HG03342 (cell line): ENCODE measurements at regions not wholly inside any gene's neighbourhood (a gene's known extent, or its start where the extent isn't known, plus 50 kb on each side); places are given as distances from the start of the nearest gene placed in this dataset.

Experiments
- ATAC-seq: cut with Tn5 transposase; IDR thresholded peaks from one replicate; pipeline ENCODE4 v1.9.1; 2021; ENCODE audit warnings: mild to moderate bottlenecking, moderate library complexity; ENCODE audit not compliant: unreplicated experiment

DNA sequence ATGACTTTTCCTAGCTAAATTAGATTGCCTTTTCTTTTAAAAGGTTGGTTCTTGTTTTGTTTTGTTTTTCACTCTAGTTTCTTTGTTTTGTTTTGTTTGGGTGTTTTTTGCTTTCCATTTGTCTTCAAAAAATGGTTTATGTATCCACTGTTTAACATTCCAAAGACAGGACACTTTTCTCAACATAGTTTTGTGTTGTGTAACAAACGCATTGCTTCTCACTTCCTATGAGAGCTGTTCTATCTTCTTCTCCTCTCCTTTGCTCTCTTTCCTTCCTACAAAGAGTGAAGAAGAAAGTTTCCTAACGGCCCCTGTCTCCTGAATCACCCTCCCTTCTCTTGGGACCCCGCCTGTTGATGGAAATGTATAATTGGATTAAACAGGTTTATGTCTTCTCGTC, 539.7 kb downstream of the ACTL7B start:
- no peak for ATAC-seq

- no peak for ATAC-seq
These were observed 544.0 kb downstream of the ACTL7B start for GRCh38 chr9:108311745-108312144.

DNA sequence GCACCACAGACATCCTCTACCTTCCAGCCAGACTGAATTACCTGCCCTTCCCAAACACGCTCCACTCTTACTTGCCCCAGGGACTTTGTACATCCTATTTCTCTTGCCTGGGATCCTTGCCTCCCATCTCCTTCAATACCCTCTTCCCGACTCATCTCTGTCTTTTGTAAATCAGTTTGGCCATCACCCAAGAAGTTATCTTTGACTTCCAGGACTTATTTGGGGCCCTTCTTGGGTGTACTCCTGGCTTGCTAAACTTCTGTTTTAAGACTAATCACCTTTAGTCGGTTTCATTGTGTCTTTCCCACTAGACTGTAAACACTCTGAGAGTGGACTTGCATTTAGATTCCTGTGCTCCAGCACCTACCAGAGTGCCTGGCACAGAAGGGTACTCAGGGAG, 545.6 kb downstream of the ACTL7B start:
- no peak for ATAC-seq

DNA sequence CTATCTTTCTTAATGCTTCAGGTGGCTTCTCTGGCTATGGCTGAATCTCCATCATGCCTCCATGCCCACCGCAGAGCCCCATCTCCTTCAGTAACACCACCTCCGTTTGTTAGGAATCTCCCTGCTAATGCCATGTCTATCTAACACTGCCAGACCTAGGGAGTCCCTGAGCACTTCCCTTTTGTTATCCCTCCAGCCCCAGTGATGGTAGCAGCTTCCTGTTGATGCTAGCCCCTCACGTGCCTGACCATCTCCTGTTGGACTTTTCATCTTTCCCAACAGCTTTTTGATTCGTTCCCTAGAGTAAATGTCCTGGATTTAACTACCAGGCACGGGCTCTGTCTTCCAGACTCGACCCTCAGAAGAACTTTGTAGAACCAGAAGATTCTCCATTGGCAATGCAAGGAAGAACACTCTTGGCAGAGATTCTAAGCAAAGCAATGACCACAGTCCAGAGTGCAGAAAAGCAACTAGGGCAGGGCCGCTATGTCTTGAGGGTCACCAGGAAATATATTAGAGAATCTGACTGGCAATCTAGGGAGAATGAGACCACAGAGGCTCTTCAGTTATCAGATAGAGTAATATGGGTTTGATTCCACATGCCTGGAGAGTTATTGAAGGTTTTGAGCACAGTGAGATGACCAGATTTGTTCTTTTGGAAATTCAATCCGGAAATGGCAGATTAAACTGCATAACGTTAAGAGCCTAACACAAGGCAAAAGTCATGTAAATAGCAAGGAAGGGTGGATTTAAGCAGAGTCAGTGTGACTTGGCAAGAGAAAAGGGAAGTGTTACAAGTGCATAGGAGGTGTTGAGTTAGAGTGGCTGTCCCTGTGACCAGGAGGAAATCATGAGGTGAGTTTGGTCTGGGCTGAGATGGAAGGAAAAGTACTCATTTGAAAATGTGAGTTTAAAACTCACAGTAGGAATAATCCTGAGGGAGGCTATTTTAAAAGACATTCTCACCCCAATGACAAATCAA, 555.2 kb downstream of the ACTL7B start:
- no peak for ATAC-seq

GRCh38 chr9:108297073-108297472, 558.7 kb downstream of the ACTL7B start:
- ATAC-seq = no peak

- no peak for ATAC-seq
These were observed 559.7 kb downstream of the ACTL7B start for GRCh38 chr9:108296056-108296455.

DNA sequence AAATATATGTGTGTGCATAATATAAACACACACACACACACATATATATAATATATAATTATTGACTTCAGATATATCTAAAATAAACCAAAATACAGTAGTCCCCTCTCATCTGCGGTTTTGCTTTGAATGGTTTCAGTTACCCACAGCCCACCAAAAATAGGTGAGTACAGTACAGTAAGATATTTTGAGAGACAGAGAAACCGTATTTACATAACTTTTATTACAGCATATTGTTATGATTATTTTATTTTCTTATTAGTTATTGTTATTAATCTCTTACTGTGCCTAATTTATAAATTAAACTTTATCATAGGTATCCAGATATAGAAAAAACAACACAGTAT, 564.2 kb downstream of the ACTL7B start:
- ATAC-seq = no peak

DNA sequence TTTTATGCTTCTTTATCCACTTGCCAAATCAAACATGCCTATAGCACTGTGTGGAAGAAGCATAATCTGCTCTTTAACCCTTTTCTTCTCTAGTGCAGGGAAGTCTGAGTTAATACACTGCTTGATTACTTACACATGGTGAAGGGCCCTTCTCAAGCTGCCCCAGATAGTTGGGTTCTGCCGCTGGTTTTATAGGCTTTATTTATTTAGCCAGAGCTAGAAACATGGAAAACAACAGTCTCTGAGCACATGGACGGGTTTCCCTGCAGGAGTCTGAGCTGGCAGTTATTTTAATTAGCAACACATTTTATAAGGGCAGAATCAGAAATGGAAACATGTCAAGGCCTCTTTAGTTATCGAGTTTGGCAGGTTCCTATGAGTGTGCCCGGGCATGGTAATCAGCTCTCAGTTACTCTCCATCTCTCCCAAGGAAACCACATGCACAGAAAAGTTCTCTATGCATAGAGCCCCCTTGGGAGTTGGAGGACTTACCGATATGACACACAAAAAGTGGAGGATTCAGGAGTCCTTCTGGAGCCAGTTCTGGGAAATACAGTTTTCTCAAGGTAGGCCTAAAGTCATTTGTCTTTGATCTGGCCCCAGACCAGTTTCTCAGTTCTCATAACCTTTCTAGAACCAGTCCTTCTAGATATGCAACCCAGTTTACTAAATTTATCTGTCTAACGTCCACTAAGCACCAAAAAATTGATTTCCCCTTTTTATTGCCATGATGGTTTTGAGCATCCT, 564.8 kb downstream of the ACTL7B start:
- ATAC-seq = no peak

DNA sequence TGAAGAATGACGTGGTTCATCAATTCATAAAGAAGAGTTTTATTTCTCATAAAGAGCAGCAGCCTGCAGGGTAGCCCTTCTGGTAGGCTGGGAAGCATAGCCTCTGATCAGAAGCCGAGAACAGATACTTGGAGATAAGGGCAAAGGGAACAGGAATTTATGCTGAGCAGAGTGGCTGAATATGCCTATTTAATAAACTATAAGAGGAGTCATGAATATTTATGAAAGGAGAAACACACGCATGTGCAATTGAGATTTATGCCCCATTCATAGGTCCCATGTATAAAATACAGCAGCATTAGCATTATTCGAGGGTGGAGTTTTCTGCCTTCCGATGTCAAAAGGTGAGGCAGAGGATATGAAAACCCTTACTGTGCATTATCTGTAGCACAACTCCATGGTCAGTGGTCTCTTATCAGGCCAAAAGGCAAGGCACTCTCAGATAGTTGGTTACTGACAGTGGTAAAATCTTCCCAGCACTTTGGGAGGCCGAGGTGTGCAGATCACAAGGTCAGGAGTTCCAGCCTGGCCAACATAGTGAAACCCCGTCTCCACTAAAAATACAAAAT, 569.1 kb downstream of the ACTL7B start:
- ATAC-seq = no peak

GRCh38 chr9:108283696-108284095, 572.1 kb downstream of the ACTL7B start:
- ATAC-seq = no peak

DNA sequence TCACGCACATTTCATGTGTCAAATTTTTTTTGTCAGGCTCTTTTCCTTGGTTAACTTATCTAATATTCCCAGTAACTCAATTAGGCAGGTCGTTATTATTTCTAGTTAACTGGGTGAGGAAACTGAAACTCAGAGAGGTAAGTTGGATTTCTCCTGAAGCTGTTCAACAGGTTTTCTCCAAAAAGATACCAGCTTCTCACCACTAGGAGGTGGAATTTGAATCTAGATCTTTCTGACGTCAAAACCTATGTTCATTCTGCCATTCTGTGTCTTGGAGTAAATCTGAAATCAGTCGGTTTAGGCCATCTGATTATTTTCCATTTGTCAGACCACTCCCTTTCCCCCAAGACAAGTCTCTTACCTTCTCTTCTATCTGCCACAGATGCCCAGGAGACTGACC, 572.9 kb downstream of the ACTL7B start:
- no peak for ATAC-seq

GRCh38 chr9:108281696-108282095, 574.1 kb downstream of the ACTL7B start:
- ATAC-seq = no peak

- ATAC-seq = no peak
These were observed 577.4 kb downstream of the ACTL7B start for GRCh38 chr9:108278341-108278740.

GRCh38 chr9:108277216-108277615, 578.6 kb downstream of the ACTL7B start:
- no peak for ATAC-seq

DNA sequence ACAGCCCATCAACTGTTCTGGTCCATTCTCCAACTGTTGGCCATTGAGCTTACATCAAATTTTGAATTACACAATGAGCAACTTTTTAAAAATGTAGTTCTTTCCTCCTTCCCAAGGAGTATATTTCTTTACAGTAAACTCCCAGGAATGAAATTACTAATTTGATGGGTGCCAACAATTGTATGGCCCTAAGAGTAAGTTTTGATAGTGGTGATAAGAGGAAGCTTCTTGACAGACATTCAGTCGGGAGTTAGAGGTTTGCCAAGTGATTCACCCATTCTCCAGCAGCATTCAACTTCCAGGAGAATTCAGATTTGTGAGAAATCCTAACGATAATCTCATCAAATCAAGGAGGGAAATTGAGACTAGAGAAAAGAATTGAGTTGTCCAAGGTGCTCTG, 579.9 kb downstream of the ACTL7B start:
- no peak for ATAC-seq

GRCh38 chr9:108274971-108275370, 580.8 kb downstream of the ACTL7B start:
- ATAC-seq = no peak

- no peak for ATAC-seq
These were observed 581.8 kb downstream of the ACTL7B start for GRCh38 chr9:108273988-108274387.

GRCh38 chr9:108272349-108272899, 583.4 kb downstream of the ACTL7B start:
- ATAC-seq = peak; percentile 43

DNA sequence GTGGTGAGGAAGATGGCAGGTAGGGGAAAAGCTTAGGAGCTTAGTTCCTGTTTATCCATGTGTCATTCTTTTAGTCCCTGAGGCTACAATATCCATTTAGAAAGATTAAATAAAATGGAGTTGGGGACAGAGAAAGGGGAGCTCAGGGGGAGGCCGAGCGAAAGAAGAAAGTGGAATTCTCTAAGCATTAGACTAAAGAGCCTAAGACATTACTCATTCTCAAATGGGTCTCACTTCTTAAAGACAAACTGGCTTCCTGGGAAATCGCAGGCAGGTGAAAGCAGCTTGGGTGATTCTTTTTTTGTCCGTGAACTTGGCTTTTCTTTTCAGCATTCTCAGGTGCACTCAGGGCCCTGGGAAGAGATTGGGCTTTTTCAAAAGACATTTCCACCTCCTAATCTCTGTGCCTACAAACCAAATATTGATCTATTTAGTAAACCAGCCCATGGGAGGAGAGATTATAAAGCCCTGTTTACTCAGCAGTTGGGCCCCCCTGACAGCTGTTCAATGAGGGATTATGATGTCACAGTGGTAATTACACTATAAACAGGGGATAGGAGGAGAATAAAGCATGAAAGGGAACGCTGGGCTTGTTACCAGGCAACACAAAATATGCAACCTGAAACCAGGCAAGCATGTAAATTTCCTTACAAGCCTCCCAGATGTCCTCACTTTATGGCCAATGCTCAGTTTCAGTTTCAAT, 584.0 kb downstream of the ACTL7B start:
- peak; percentile 62 for ATAC-seq

GRCh38 chr9:108271236-108271635, 584.5 kb downstream of the ACTL7B start:
- ATAC-seq = no peak

DNA sequence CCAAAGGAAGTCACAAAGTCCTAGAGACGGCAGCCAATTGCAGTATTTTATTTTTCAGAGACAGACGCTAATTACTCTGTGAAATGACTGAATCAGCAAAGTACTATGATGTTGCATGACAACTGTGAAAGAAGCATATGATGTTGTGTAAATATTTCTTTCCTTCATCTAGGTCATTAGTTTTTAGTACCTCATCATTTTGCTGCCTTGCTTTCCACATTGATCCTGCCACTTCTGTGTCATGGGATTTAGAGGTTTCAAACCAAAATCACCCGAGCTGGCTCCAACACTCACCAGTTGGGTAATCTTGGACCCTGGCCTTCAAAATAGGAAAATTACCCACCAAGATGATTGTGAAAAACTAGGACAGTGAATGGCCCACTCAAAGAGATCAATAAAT, 585.2 kb downstream of the ACTL7B start:
- ATAC-seq = no peak
